Inflammatory macrophage treated with lipopolysaccharide for 4 hours (primary cell): ENCODE measurements at regions not wholly inside any gene's neighbourhood (a gene's known extent, or its start where the extent isn't known, plus 50 kb on each side); places are given as distances from the start of the nearest gene placed in this dataset.
"Not testable (repeated sequence)": the region's sequence is repeated elsewhere in the genome, so short reads cannot be mapped to it uniquely, and the experiment has no call there.

Experiments
- DNase-seq: peaks from one replicate; pipeline ENCODE4 v3.0.0-alpha.2; 2020

DNA sequence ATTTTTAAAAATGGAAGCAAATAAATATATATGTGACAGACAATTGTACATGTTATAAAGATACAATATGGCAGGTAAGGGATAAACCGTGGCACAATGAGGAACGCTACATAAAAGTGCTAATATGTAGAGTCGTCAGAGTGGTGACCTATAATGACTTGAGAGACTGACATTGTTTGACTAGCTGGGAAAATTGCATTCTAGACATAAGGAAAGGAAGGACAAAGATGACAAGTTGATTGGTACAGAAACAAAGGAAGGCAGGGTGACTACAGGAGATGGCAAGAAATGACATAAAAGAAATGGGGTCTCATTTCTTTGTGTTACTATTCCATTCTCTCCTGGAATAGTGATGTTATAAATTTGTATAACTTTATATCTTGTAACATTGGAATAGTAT lies 420.4 kb downstream of the DSC3 start:
- DNase-seq = no peak

DNA sequence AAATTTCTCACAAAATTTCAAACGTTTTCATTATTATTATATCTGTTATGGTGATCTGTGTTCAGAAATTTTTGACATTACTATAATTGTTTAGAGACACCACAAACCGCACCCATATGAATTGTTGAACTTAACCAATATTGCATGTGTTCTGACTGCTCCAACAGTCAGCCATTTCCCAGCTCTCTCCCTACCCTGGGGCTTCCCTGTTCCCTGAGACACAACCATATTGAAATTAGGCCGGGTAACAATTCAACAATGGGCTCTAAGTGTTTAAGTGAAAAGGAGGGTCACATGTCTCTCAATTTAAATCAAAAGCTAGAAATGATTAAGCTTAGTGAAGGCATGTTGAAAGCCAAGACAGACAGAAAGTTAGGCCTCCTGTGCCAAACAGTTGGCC lies 424.0 kb downstream of the DSC3 start:
- DNase-seq = no peak

DNA sequence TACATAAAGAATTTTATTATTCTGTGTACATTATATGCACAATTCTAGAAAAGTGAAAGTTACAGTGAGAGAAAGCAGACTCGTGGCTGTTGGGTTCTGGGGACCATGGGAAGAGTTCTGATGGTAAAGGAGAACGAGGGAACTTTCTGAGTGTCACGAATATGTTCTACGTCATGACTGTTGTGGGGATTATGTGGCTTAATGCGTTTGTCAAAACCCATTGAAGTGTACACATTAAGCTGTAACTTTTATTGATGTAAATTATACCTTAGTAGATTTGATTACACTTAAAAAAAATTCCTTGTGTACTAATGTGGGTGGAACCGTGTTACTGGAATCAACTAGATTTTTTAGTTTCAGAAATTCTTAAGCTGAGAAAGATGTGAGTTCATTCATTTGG lies 426.1 kb downstream of the DSC3 start:
- no peak for DNase-seq

GRCh38 chr18:30613467-30613801 lies 429.1 kb downstream of the DSC3 start:
- DNase-seq = no peak

GRCh38 chr18:30601541-30601940 lies 441.0 kb downstream of the DSC3 start:
- no peak for DNase-seq

GRCh38 chr18:30597202-30597601 lies 445.3 kb downstream of the DSC3 start:
- DNase-seq = no peak

GRCh38 chr18:30596635-30597034 lies 445.9 kb downstream of the DSC3 start:
- no peak for DNase-seq

DNA sequence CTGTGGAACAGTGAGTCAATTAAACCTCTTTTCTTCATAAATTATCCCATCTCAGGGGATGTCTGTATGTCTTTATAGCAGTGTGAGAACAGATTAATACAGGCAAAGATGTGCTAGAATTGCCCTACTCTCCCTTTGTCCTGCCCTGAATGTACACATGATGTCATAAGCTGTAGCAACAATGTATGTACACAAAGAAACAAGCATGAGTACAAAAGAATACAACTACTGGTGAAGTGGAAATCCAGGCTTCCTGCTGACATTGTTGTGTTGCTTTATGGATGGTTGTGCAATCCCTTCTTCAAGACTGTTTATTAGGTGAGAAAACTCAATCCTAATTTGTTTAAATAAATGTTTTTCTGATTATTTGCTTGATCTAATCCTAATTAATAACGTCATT lies 446.6 kb downstream of the DSC3 start:
- no peak for DNase-seq

GRCh38 chr18:30594911-30595310 lies 447.6 kb downstream of the DSC3 start:
- not testable (repeated sequence) for DNase-seq

- DNase-seq = no peak
Observed at GRCh38 chr18:30591462-30591861, 451.1 kb downstream of the DSC3 start.

DNA sequence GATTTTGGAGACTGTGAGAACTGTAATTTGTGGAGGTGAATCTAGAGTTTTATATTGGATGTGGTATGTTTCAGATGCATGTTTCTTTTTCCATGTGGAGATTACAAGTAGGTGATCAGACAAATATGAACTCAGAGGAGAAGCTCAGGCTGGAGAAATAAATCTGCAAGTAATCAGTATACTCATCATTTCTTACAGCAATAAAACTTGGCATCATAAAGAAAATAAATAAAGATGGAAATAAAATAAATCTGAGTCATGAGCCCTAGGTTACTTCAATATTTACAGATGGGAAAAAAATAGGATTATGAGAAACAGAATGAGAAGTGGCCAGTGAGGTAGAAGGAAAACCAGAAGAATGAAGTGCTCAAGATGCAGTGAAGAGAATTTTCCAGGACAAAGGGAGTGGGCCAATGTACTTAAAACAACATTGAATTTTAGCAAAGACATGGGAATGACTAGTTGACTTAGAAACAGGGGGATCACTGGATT lies 453.8 kb downstream of the DSC3 start:
- DNase-seq = no peak

DNA sequence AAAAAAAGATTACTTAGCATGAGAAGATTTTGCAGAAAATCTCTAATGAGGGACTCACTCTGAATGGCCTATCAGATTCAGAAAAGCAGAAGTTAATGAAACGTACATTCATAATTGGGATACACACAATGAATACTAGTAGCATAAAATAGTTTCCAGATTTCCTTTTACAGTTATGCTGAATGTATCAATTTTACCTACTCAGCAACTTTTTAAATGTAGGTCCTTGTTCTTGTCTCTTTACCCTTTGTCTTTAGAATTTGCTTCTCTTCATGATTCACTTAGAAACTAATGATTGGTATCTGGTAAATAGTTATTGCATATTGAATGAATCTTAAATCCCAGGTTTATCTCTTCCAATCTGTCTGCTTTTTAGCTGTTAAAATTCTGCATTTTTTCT lies 458.8 kb downstream of the DSC3 start:
- no peak for DNase-seq

DNA sequence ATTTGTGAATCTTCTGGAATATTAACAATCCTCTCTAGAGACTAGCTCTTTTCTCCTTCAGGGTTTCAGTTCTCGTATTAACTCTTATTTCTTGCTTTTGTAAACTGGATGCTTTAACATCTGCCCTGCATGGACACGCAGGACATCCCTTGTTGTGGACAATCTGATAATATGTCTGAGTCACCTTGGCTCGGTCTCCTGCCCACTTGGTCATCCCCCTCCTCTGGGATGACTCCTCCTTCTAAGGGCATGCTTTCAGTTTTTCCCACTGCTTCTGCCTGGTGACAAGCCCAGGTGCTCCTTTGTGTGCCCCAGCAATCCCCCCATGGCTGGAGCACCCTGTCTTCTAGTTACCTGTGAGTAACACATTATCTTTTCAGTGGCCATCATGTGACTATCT lies 460.5 kb downstream of the DSC3 start:
- no peak for DNase-seq

DNA sequence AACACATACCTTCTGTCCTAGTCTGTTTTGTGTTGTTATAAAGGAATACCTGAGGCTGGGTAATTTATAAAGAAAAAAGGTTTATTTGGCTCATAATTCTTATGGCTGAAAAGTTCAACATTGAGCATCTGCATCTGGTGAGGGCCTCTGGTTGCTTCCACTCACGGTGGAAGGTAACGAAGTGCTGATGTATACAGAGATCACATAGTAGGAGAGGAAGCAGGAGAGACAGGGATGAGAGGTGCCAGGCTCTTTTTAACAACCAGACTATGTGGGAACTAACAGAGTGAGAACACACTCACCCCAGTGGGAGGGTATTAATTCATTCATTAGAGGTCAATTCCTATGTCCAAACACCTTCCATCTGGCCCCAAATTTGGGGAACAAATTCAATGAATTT lies 463.8 kb downstream of the DSC3 start:
- DNase-seq = no peak

DNA sequence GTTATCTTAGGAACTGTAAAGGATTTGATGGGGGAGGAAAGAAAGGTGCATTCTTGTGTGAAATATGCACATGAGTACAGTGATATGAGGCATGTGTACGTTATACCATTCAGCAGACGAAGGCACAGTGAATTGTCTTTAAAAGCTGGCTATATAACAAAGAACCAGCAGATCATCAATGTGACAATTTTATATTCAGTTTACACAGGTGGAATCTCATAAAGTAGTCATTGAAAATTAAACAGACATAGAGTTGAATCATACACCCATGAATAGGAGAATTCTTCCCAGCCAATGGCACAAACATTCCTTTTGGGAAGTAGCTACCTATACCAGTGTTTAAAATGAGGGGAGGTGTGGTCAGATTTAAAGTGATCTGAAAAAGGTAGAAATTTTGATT lies 470.3 kb downstream of the DSC3 start:
- DNase-seq = no peak

DNA sequence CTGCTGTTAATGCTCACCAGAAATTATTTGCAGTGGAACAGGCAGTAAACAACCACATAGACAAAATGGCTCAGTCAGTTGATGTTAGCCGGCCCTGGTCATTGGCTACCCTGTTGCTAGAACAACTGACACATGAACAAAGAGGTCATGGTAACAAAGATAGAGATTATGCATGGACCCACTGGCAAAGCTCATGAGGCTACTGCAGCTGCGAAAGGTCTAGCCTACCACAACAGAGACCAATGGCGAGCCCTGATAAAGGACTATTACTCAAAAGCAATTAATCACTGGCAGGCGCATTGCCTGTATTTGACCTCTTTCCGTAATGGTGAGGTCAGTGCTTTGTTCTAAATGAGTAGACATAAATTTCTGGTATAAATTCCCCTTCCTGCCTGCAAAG lies 474.2 kb downstream of the DSC3 start:
- DNase-seq = no peak

- no peak for DNase-seq
Observed at GRCh38 chr18:30566877-30567276, 475.7 kb downstream of the DSC3 start.

- DNase-seq = no peak
Observed at GRCh38 chr18:30562231-30562630, 480.3 kb downstream of the DSC3 start.

GRCh38 chr18:30556112-30556511 lies 486.4 kb downstream of the DSC3 start:
- no peak for DNase-seq

GRCh38 chr18:30545393-30545792 lies 497.1 kb downstream of the DSC3 start:
- DNase-seq = no peak

- DNase-seq = no peak
Observed at GRCh38 chr18:30544141-30544540, 498.4 kb downstream of the DSC3 start.

- no peak for DNase-seq
Observed at GRCh38 chr18:30533716-30534115, 508.8 kb downstream of the DSC3 start.

DNA sequence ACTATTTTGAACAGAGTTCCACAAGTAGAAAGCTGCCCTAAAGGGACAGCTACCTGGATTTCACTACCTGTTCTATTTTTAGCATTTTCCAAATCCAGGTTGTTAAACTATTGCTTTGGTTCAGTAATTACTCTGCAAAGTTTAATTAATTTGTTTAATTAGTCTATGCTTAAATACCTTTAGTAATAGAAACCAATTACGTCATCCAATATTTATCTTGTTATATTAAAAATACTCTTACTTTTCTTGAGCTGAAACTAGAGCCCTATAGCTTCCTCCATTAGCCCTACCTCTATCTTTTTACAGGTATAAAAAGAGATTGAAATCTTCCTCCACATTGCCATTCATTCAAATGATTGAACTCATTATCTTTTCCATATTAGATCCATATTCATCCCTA lies 514.6 kb downstream of the DSC3 start:
- DNase-seq = no peak

DNA sequence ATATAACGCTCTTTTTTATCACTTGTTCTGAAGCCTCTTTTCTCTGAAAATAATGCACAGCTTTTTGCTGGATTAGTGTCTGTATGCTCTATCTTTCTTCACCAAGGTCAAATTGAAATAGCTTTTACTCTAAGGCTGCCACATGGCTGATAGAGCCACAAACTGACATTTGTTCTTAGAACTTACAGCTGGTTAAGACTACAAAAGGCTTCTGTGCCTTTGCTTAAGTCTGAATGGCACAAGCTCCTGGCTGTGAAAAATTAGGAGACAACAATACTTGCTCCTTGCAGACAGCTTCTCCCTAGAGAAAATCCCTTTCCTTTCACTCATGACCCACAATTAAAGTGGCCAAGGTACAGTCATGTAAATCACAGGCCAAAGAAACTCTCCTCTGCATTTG lies 515.3 kb downstream of the DSC3 start:
- no peak for DNase-seq

DNA sequence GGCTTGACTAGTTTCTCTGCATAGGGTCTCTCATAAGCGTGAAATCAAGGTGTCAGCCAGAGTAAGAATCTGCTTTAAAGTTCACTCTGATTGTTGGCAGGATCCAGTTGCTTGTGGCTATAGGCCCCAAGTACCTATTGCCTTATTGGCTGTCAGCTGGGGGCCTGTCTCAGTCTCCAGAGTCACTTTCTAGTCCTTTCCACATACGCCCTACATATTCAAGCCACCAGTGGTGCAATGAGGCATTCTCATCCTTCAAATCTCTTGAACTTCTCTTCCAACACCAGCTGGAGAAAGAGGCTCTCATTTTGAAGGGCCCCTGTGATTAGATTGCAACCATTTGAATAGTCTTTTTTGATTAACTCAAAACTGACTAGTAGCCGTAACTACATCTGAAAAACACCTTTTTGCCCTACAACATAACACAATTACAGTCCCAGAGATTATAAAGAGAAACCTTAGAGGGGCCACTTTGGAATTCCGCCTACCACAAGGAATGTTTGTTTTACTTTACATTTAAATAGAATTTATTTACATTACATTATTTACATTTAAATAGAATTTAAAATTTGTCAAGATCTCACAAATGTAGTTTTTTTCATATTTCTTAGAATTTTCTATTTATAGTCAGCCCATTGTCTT lies 520.1 kb downstream of the DSC3 start:
- DNase-seq = no peak

DNA sequence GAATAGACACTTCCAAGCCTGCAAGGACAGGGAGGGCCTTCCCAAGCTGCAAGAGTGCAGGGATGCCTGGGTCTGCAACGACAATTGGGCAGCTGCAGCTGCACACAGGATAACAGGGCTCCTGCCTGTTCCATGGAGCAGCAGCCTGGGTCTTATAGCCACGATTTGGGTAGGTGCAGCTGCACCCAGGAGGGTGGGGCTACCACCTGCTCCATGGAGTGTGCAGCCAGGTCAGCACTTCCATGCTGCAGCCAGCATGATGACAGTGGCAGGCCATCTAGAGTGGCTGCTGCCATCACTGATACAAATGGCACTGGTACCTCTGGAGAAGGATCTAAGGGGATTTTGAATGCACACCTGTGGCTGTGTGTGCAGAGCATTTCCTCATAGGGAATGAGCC lies 528.5 kb downstream of the DSC3 start:
- DNase-seq = no peak
